Skeletal muscle tissue (tissue), 3 donors: ENCODE measurements at regions not wholly inside any gene's neighbourhood (a gene's known extent, or its start where the extent isn't known, plus 50 kb on each side); places are given as distances from the start of the nearest gene placed in this dataset.
"Not testable (repeated sequence)": the region's sequence is repeated elsewhere in the genome, so short reads cannot be mapped to it uniquely, and the experiment has no call there.

Experiments used
- H3K27ac ChIP-seq: one replicate; pipeline ENCODE4 v1.7.0; 2013; ENCODE audit warnings: mild to moderate bottlenecking, low read depth, low read length, inconsistent platforms
- H3K27me3 ChIP-seq, 3 donors: one replicate each; pipeline ENCODE4 v1.7.0; 2013; ENCODE audit warnings: low read length in 3 of 3; ENCODE audit not compliant: control insufficient read depth in 3 of 3, insufficient read depth in 3 of 3
- H3K36me3 ChIP-seq, 3 donors: one replicate each; pipeline ENCODE4 v1.7.0; 2013; ENCODE audit warnings: low read length in 3 of 3; ENCODE audit not compliant: control insufficient read depth in 3 of 3, insufficient read depth in 3 of 3
- H3K4me1 ChIP-seq, 3 donors: one replicate each; pipeline ENCODE4 v1.7.0; 2013; ENCODE audit warnings: low read length in 3 of 3, mild to moderate bottlenecking in 3 of 3; ENCODE audit not compliant: control insufficient read depth in 3 of 3, insufficient read depth in 3 of 3
- H3K4me3 ChIP-seq, 3 donors: one replicate each; pipeline ENCODE4 v1.7.0; 2013; ENCODE audit warnings: low read length in 3 of 3
- H3K9ac ChIP-seq, 3 donors: one replicate each; pipeline ENCODE4 v1.7.0; 2013; ENCODE audit warnings: low read length in 3 of 3, mild to moderate bottlenecking in 3 of 3, moderate library complexity in 2 of 3, low read depth in 1 of 3
- H3K9me3 ChIP-seq, 3 donors: one replicate each; pipeline ENCODE4 v1.7.0; 2013; ENCODE audit warnings: low read length in 3 of 3; ENCODE audit not compliant: control insufficient read depth in 3 of 3
- donor health status: Osteomylitis.

DNA sequence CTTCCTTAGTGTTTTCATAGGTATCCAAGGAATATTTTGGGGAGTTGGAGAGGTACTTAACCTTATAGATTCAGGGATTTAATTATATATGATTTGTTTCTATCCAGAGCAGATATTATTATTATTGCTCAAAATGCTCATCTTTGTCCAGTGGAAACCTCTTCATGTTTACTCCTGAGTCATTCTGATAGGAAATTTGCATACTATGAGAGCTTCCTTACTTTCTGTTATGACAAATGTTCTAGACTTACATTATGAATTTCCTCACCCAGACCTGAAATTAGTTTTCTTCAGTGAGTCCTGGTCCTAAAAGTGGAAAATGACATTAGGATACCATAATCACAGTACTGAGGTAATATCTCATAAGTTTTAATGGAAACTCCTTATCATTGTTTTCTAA, 57.5 kb upstream of the PLPPR5 start:
- H3K27me3 ChIP-seq = no peaks in the 10 kb centered on the region
- H3K36me3 ChIP-seq = no peaks in the 10 kb centered on the region
- no peak overlapping the region for H3K4me3 ChIP-seq
- no peaks in the 10 kb centered on the region for H3K9me3 ChIP-seq
- H3K9ac ChIP-seq = no peak overlapping the region
- no peak overlapping the region for H3K27ac ChIP-seq
- H3K4me1 ChIP-seq = no peaks in the 10 kb centered on the region

DNA sequence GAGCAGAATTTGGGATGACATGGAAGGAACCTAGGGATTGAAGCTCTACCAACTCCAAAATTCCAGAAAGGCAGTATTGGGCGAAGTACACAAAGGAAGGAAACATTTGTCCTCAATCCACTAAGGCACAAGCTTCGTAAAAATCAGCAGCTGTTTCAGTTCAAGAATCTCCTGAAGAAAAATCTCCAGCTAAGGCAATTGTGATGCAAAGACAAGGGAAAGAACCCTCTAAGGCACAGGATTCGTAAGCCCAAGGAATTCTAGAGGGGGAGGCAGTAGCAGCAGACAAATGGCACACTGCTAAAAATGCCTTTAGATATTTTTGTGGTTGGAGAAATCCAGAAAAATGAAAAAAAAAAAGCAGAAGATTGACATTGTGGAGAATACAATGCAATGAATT, 64.5 kb upstream of the PLPPR5 start:
- H3K27ac ChIP-seq = no peak overlapping the region
- H3K9ac ChIP-seq = no peak overlapping the region
- no peaks in the 10 kb centered on the region for H3K9me3 ChIP-seq
- no peaks in the 10 kb centered on the region for H3K4me1 ChIP-seq
- H3K36me3 ChIP-seq = no peaks in the 10 kb centered on the region
- no peaks in the 10 kb centered on the region for H3K27me3 ChIP-seq
- H3K4me3 ChIP-seq = no peak overlapping the region

DNA sequence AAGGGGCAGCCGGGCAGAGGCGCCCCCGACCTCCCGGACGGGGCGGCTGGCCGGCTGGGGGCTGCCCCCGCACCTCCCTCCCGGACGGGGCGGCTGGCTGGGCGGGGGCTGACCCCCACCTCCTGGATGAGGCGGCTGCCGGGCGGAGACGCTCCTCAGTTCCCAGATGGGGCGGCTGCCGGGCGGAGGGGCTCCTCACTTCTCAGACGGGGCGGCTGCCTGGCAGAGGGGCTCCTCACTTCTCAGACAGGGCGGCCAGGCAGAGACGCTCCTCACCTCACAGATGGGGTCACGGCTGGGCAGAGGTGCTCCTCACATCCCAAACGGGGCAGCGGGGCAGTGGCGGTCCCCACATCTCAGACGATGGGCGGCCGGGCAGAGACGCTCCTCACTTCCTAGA, 73.9 kb upstream of the PLPPR5 start:
- not testable (repeated sequence) for H3K4me3 ChIP-seq, H3K9me3 ChIP-seq, H3K27ac ChIP-seq, H3K27me3 ChIP-seq, H3K36me3 ChIP-seq, H3K9ac ChIP-seq, H3K4me1 ChIP-seq

DNA sequence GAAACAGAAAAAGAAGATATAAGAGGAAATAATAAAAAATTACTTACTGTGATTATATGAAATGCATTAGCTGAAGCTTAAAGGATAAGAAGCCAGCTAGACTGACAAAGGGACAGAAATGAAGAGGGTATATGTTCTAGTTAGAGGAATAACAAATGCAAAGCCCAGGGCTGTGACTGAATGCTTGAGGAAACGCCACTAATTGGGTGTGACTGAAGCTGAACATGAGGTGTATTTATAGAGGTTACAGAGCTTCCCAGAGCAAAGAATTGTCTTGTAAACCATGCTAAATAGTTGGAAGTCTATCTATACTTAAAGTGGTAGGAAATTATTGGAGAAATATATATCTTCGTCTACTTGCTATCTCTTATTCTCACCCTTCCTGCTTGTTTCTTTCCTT, 77.7 kb upstream of the PLPPR5 start:
- Histone ChIP-seq H3K27me3 (no peaks in the 10 kb centered on the region), H3K4me3 (no peak overlapping the region), H3K36me3 (no peaks in the 10 kb centered on the region)

DNA sequence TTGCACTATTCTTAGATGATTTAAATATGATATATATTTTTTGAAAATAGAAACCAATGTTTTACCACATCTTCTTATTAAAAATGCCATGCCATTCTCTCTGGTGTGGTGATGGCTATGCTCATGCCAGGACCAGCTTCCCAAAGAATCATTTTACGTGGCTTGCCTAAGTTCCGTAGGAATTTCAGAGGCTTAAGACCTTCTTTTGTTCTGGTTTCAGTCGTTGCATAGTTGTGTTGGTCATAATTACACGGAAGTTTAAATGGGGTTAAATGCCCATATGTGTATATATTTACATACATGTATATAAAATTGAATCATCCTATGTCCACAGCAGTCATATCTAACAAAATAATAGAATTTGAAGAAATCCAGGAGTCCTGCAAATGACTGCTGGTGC, 78.7 kb upstream of the PLPPR5 start:
- Histone ChIP-seq H3K4me1 (no peaks in the 10 kb centered on the region), H3K4me3 (no peak overlapping the region), H3K36me3 (no peaks in the 10 kb centered on the region), H3K9me3 (no peaks in the 10 kb centered on the region), H3K9ac (no peak overlapping the region), H3K27me3 (no peaks in the 10 kb centered on the region), H3K27ac (no peak overlapping the region)

More for the DNA sequence above, 77.7 kb upstream of the PLPPR5 start:
- Histone ChIP-seq H3K27ac (no peak overlapping the region), H3K4me1 (no peaks in the 10 kb centered on the region), H3K9ac (no peak overlapping the region), H3K9me3 (no peaks in the 10 kb centered on the region)

DNA sequence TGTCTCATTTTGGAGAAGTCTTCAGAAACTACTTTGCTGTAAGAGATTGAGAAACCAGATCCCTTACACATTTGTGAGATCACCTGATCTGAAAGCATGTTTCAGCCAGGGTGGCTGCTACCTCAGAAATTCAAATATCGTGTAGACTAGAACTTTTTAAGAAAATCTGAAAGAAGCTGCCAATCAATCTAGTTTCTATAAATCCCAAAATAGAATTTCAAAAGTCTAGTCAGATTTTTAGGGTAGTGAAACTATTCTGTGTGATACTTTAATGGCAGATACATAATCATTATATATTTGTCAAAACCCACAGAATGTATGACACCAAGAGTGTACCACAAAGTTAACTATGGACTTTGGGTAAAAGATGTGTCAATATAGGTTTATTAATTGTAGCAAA, 79.9 kb upstream of the PLPPR5 start:
- peaks cover 0 to 2% (median 0%) of the 10 kb centered on the region in 3 donors for H3K9me3 ChIP-seq
- no peaks in the 10 kb centered on the region for H3K36me3 ChIP-seq
- no peak overlapping the region for H3K9ac ChIP-seq
- no peaks in the 10 kb centered on the region for H3K4me1 ChIP-seq
- H3K4me3 ChIP-seq = no peak overlapping the region
- H3K27me3 ChIP-seq = no peaks in the 10 kb centered on the region
- H3K27ac ChIP-seq = no peak overlapping the region

DNA sequence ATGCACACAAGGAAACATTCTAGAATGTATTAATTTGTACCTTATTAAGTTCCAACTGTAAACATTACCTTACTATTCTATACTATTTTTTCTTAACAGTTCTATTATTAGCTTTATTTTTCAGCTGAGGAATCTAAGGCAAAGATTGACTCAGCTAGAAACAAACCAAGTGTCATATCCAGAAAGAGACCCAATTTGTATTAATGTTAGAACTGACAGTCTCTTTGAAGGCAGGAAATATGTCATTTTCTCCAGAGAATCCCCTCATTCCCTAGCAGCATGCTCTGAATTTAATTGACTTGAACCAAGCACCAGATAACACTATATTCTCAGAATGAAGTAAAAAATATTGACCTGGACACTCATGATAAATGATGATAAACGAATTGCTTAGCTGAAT, 81.4 kb upstream of the PLPPR5 start:
- Histone ChIP-seq H3K4me1 (no peaks in the 10 kb centered on the region), H3K9me3 (peaks cover 0 to 2% (median 0%) of the 10 kb centered on the region in 3 donors), H3K4me3 (no peak overlapping the region), H3K27me3 (no peaks in the 10 kb centered on the region), H3K27ac (no peak overlapping the region), H3K9ac (no peak overlapping the region), H3K36me3 (no peaks in the 10 kb centered on the region)

DNA sequence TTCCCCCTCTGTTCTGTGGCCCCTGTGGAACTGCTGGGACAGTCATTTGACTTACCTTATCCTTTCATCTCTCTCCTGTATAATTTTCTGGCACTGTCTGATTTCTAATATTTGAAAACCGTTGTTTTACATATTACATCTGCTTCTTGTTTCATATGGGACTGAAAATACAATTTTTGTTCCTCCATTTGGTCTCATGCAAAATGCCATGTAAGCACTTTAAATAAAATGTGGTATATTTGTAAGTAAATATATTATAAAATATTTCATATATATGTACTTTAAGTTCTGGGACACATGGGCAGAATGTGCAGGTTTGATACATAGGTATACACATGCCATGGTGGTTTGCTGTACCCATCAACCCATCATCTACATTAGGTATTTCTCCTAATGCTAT, 93.9 kb upstream of the PLPPR5 start:
- no peak overlapping the region for H3K27ac ChIP-seq
- H3K36me3 ChIP-seq = no peaks in the 10 kb centered on the region
- H3K4me3 ChIP-seq = no peak overlapping the region
- H3K9ac ChIP-seq = no peak overlapping the region
- H3K4me1 ChIP-seq = no peaks in the 10 kb centered on the region
- no peaks in the 10 kb centered on the region for H3K27me3 ChIP-seq
- peaks cover 0 to 2% (median 0%) of the 10 kb centered on the region in 3 donors for H3K9me3 ChIP-seq

DNA sequence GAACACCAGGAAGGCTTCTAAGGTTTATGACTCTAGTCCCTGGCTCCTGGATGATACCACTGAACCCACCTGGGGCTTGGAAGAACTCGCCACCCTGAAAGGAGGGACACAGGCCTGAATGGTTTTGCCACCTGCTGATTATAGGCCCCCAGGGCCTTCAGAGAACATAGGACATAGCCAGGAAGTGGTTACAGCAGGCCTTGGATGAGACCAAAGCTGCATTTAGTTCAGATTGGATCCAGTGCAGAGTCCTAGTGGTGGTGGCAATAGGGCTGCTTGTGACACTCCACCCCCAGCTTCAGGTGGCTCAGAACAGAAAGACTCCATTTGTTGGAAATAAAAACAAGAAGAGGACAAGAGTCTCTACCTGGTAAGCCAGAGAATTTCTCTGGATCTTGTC, 101.6 kb upstream of the PLPPR5 start:
- Histone ChIP-seq H3K9ac (no peak overlapping the region), H3K4me1 (no peaks in the 10 kb centered on the region), H3K36me3 (no peaks in the 10 kb centered on the region), H3K27me3 (no peaks in the 10 kb centered on the region), H3K9me3 (no peaks in the 10 kb centered on the region), H3K27ac (no peak overlapping the region), H3K4me3 (no peak overlapping the region)

DNA sequence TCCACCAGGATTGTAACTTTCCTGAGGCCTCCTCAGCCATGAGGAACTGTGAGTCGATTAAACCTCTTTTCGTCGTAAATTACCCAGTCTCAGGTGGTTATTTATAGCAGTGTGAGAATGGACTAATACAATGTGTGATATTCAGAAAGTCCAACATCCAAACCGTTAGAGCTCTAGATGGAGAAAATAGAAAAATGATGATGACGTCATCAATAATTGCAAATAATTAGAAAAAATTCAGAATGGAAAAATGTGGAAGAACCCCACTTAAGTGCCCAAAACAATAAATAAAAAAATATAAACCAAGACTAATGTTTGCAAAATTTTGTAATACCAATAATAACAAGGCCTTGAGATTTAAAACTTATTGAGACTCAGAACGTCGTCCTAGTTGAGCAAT, 103.0 kb upstream of the PLPPR5 start:
- no peaks in the 10 kb centered on the region for H3K4me1 ChIP-seq
- no peak overlapping the region for H3K4me3 ChIP-seq
- no peaks in the 10 kb centered on the region for H3K9me3 ChIP-seq
- no peaks in the 10 kb centered on the region for H3K27me3 ChIP-seq
- no peak overlapping the region for H3K27ac ChIP-seq
- H3K9ac ChIP-seq = no peak overlapping the region
- no peaks in the 10 kb centered on the region for H3K36me3 ChIP-seq
